ENCODE measurements at regions not wholly inside any gene's neighbourhood (a gene's known extent, or its start where the extent isn't known, plus 50 kb on each side); places are given as distances from the start of the nearest gene placed in this dataset.

DNA sequence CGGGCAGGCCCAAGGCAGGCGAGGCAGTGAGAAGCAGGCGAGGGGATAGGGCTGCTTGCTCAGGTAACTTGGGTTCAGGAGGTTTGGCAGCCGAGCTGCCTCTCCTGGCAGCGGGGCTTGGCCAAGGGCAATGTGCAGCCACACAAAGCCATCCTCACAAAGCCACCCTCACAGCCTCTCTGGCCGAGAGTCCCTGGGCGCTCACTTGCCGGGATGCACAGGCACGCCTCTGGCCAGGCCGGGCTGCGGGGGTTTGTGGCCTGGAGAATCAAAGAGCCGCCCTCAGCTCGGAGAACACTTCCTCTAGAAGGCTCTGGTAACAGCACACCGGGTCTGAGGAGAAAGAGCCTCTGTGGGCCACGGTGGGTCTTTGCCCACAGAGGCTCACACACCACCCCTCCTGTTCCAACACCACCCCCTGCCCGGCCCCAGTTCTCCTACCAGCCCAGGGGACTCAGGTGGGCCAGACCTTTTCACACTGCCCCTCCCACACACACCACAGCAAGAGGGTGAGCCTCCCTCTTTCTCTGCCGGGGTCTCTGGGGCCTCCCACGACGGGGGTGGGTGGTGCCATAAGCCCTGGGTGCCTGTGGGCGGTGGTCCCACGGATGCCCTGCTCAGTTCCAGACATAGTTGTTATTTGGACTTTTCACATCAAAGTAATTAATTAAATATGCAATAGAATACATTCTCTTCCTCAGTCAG, 186.9 kb downstream of the ZFP36L2 start:
- no peak overlapping the region for H3K4me2 ChIP-seq (ENCODE audit: insufficient read depth, low read length)
- CTCF ChIA-PET, result no interaction called here
- dilution Hi-C loops (cut with MboI; ENCODE audit: extremely low pct_ligation_motif_present, low sequenced_read_pairs) (no loop called here), intact Hi-C loops (cut with micrococcal nuclease) (loop anchor here (5.0 kb wide), 2 partner anchors 87 to 183 kb away; no protein-coding TSS in a partner anchor)
- no peak overlapping the region for H3K9ac ChIP-seq (replicated peaks; ENCODE audit: extremely low read depth, insufficient read depth, low read length)
- H3K27me3 ChIP-seq (ENCODE audit: control insufficient read depth in 2 of 2, insufficient read depth in 2 of 2, low read length in 2 of 2), result no peaks in the 10 kb centered on the region
- FAIRE-seq, result no peak
- TF ChIP-seq FOS (IDR thresholded peaks at IDR 0.05; ENCODE audit: borderline replicate concordance, insufficient read depth, low read length) (no peak), JUN (IDR thresholded peaks at IDR 0.05; ENCODE audit: borderline replicate concordance, insufficient read depth, insufficient read length, low read depth) (no peak), EZH2 (IDR thresholded peaks at IDR 0.05; ENCODE audit: borderline replicate concordance, low read depth, low read length, severe bottlenecking) (no peak), MYC (IDR thresholded peaks at IDR 0.05; ENCODE audit: low read depth, low read length) (no peak), POLR2AphosphoS5 (IDR thresholded peaks at IDR 0.05; ENCODE audit: insufficient read depth, low read depth, low read length) (no peak), GATA2 (IDR thresholded peaks at IDR 0.05; ENCODE audit: insufficient read depth, insufficient read length, low read depth, low read length) (no peak)
- TF ChIP-seq, protein P1, sequence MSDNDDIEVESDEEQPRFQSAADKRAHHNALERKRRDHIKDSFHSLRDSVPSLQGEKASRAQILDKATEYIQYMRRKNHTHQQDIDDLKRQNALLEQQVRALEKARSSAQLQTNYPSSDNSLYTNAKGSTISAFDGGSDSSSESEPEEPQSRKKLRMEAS (IDR thresholded peaks at IDR 0.05; ENCODE audit: insufficient read depth, insufficient read length), result no peak
- TF ChIP-seq, protein P2, sequence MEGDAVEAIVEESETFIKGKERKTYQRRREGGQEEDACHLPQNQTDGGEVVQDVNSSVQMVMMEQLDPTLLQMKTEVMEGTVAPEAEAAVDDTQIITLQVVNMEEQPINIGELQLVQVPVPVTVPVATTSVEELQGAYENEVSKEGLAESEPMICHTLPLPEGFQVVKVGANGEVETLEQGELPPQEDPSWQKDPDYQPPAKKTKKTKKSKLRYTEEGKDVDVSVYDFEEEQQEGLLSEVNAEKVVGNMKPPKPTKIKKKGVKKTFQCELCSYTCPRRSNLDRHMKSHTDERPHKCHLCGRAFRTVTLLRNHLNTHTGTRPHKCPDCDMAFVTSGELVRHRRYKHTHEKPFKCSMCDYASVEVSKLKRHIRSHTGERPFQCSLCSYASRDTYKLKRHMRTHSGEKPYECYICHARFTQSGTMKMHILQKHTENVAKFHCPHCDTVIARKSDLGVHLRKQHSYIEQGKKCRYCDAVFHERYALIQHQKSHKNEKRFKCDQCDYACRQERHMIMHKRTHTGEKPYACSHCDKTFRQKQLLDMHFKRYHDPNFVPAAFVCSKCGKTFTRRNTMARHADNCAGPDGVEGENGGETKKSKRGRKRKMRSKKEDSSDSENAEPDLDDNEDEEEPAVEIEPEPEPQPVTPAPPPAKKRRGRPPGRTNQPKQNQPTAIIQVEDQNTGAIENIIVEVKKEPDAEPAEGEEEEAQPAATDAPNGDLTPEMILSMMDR (IDR thresholded peaks at IDR 0.05; ENCODE audit: extremely low read depth in 1 of 2, insufficient read depth in 1 of 2, low read depth in 1 of 2, low read length in 2 of 2), result no peak
- H3K36me3 ChIP-seq (ENCODE audit: control insufficient read depth in 2 of 2, extremely low read depth in 1 of 2, insufficient read depth in 2 of 2, low read length in 2 of 2), result no peaks in the 10 kb centered on the region
- no peaks in the 10 kb centered on the region for H3K9me3 ChIP-seq (replicated peaks; ENCODE audit: control insufficient read depth, insufficient read depth, low read length)
- no peak overlapping the region for H3K4me3 ChIP-seq (replicated peaks in 1 of 3; ENCODE audit: insufficient read depth in 1 of 3, low read depth in 1 of 3, low read length in 3 of 3)
- BruUV-seq (replicated peaks), result no TSS peak
- H2AFZ ChIP-seq (ENCODE audit: low read depth, low read length), result no peak overlapping the region
- peaks cover 30% of the 10 kb centered on the region for H3K4me1 ChIP-seq (ENCODE audit: control insufficient read depth, extremely low read depth, insufficient read depth, low read length)
- no peaks in the 10 kb centered on the region for H4K20me1 ChIP-seq (replicated peaks; ENCODE audit: control insufficient read depth, extremely low read depth, insufficient read depth, low read length)
- H3K9me1 ChIP-seq (replicated peaks; ENCODE audit: control insufficient read depth, extremely low read depth, insufficient read depth, low read length), result no peaks in the 10 kb centered on the region
- no peak overlapping the region for H3K27ac ChIP-seq (ENCODE audit: insufficient read depth, low read depth, low read length)
- H3K79me2 ChIP-seq (ENCODE audit: control insufficient read depth, insufficient read depth, low read length), result no peaks in the 10 kb centered on the region
- no peak for DNase-seq (ENCODE audit: low read depth, low spot score)
- POLR2A ChIA-PET, result no interaction called here

All from endothelial cell of umbilical vein (primary cell).